Stimulated activated CD4-positive, alpha-beta T cell treated with anti-CD3 and anti-CD28 coated beads, Interleukin-1b, Interleukin-23, amount 100 ng/mL, for 48 hours (primary cell): ENCODE measurements at regions not wholly inside any gene's neighbourhood (a gene's known extent, or its start where the extent isn't known, plus 50 kb on each side); places are given as distances from the start of the nearest gene placed in this dataset.

Source experiments
- DNase-seq: peaks from one replicate; pipeline ENCODE4 v3.0.0-alpha.2; 2020

DNA sequence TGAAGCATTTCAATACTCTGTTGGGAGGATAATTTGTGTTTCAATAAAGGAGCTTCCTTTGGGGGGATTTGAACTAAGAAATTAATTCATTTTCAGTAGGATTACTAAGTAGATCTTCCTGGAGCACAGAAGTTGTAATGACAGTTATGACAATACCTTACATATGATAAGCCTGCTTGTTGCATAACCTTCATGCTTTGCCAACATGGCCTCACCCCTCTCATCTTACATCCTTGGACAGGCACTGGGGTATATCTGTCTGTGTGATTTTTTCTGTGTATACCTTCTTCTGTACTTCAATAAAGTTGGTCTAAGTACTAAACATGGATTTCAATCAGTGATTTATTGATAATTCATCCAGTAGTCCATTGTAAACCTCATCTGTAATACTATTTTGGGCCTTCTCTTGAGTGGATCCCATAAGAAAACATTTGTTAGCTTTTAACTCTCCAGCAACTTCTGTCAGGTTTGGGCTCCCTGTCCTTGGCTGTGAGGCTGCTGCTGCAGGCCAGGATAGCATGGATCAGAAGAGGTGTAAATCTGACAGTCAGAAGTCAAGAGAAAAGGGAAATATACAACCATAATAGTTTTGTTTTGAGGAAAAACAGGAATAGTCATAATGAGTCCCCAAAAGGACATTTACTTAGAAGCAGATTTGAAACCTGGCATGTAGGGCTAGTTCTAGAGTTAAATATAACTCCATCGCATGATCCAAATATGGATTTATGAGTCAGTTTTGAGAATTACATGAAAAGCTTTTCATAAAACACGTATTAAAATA lies 422.2 kb downstream of the KLF5 start:
- no peak for DNase-seq

DNA sequence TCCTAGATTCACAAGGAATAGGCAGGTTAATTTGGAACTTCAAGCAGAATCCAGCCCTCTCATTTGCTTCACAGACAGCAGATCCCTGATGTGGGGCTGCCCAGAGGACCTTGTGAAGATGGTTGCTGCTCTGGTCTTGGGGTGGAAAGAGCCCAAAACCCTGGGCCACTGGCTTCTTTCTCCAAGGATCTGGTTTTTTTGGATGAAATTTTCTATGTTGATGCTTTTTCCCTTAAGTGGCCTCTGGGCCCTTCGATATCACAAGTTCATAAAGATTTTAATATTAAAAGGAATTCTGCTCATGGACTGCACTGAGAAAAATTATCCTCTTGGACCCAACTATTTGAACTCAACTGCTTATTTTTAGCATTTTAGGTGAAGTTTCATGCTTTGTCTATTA lies 421.1 kb downstream of the KLF5 start:
- no peak for DNase-seq

DNA sequence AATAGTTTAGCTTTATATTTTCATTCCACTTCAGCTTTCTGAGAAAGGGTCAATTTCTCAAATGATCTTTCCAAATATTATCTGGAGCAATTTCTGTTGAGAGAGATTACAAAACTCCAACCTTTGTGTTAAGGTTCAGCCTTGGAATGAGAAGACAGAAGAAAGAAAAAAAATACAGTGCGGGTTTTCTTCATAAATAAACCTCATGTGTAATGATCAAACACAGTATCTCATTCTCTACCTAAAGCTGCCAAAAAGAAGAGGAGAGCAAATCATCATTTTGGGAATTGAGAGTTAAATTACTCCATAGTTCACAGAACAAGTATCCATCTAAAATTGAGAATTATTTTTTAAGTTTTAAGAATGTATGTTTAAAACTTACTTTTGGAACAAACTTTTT lies 420.5 kb downstream of the KLF5 start:
- DNase-seq, result no peak

DNA sequence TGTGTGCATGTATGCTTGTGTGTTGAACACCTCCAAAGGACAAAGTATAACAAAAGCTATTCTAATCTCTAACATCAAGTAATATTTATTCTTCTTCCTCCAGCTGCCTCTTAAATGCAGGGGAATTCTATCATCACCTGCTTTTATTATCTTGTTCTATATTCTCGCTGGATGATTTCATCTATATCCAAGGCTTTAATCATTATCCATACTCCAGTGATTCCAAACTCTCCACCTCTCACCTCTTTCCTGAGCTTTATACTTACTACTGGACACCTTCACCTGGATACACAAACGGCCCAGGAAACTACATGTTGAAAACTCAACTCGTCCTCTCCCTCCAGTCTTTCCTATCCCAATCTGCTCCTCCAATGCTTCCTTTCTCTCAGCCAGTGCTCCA lies 418.6 kb downstream of the KLF5 start:
- DNase-seq, result no peak

DNA sequence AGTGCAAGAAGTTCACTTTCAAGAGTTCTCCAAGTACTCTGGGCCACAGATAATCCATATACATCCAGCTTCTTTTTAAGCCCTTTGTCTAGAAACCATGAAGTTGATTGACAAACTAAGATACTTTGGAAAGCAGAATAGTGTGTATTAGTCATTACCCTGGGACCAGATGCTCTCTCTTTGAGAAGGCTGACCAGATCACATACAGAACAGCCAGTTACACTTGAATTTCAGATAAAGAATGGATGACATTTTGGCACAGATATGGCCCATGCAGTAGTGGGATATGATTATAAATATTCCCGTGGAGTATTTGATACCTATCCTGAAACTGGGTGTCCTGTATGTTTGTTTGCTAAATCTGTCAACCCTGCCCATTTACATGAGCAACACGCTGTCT lies 414.2 kb downstream of the KLF5 start:
- no peak for DNase-seq

GRCh38 chr13:73467125-73467524 lies 408.3 kb downstream of the KLF5 start:
- no peak for DNase-seq

- DNase-seq, result no peak
Observed at GRCh38 chr13:73466561-73466960, 407.8 kb downstream of the KLF5 start.

- no peak for DNase-seq
Observed at GRCh38 chr13:73465617-73465971, 406.8 kb downstream of the KLF5 start.

- no peak for DNase-seq
Observed at GRCh38 chr13:73464758-73465616, 406.2 kb downstream of the KLF5 start.

- no peak for DNase-seq
Observed at GRCh38 chr13:73462241-73462640, 403.4 kb downstream of the KLF5 start.

GRCh38 chr13:73451221-73452029 lies 392.6 kb downstream of the KLF5 start:
- DNase-seq, result no peak

DNA sequence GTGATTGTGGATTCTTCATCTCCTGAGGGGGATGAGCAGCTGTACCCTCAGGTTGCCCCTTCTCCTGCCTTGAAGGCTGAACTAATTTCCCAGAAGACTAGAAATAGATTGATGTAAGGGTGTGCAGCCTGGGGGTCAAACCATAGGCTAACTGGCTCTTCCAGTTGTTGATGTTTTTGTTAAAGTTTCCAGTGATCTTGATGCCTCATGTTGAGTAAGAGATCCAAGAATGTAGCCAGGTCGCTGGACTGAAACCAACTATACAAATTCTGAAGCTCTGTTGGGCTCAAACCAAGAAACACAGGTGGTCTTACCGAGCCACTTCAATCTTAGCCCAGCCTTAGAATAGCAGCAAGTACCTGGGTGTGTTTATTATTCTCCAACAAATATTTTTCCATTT lies 391.8 kb downstream of the KLF5 start:
- DNase-seq, result no peak

- DNase-seq, result no peak
Observed at GRCh38 chr13:73449252-73449651, 390.4 kb downstream of the KLF5 start.

- DNase-seq, result no peak
Observed at GRCh38 chr13:73440296-73440895, 381.6 kb downstream of the KLF5 start.

DNA sequence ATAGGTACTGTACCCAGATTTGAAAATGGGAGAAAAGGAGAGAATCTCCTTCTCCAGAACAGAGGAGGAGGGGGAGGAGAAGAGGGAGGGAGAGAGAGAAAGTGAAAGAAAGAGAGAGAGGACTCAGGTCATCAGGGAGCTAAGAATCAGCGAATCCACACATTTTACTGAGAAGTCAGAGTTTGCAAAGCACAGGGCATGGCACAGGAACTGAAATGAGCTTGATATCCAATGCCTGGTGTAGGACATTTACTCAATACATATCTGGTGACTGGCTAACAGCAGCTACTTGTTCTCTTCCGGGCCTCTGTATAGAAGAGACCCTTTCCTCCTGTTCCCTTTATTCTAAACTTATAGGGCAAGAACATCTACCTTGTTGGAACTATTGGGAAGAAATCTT lies 375.1 kb downstream of the KLF5 start:
- DNase-seq, result no peak

- DNase-seq, result no peak
Observed at GRCh38 chr13:73433458-73433857, 374.7 kb downstream of the KLF5 start.

GRCh38 chr13:73429701-73430100 lies 370.9 kb downstream of the KLF5 start:
- no peak for DNase-seq

GRCh38 chr13:73428706-73429105 lies 369.9 kb downstream of the KLF5 start:
- DNase-seq, result no peak

DNA sequence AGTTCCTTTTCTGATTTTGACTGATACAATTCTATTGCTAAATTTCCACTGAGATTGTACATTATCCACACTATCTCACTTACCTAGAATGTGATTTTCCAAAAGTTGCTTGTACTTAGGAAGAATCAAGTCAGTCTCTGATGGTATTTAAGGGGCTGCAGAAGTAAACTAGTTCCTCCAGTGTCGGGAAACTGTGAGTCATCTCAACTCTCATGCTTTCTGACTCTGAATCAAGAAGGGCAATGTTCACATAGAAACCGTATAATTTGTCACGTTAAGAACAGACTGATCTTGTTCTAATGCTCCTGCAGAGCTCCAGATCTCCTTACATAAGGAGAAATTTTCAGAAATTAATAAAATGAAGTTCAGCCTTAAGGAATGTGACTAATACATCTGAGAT lies 369.3 kb downstream of the KLF5 start:
- DNase-seq, result no peak

- DNase-seq, result no peak
Observed at GRCh38 chr13:73422973-73423372, 364.2 kb downstream of the KLF5 start.

GRCh38 chr13:73421310-73421912 lies 362.6 kb downstream of the KLF5 start:
- peak; percentile 63 for DNase-seq

DNA sequence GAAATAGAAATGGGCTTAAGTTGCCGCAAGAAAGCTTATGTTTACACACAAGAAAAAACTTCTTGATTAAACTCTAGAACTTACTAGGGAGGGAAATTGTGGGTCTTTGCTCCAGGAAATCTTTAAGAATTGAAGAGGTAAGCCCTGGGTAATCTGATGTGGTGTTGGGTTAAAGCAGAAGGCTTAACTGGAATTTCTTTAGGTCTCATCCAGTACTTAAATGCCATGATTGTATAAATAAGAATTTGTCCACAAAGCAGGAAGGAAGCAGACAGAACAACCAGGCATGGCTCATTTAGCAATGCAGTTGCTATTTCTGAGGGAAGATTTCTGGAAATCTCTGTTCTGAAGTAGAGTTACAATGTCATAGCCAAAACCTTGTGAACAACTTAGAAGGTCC lies 360.4 kb downstream of the KLF5 start:
- no peak for DNase-seq
